HFFc6 (cell line): ENCODE measurements at regions not wholly inside any gene's neighbourhood (a gene's known extent, or its start where the extent isn't known, plus 50 kb on each side); places are given as distances from the start of the nearest gene placed in this dataset.

Experiments used
- DNase-seq: peaks from one replicate; pipeline ENCODE4 v3.0.0-alpha.2; 2018
- H3K27ac Mint-ChIP-seq: 2 replicates; pipeline ENCODE4 v1.8.0; 2020; ENCODE audit warnings: mild to moderate bottlenecking, mixed read lengths
- H3K27me3 Mint-ChIP-seq: 2 replicates; pipeline ENCODE4 v1.8.0; 2021; ENCODE audit warnings: mild to moderate bottlenecking, moderate library complexity, mixed read lengths; ENCODE audit not compliant: insufficient read depth
- H3K36me3 Mint-ChIP-seq: 2 replicates; pipeline ENCODE4 v1.8.0; 2021; ENCODE audit warnings: low read depth, mixed read lengths
- H3K4me1 Mint-ChIP-seq: 2 replicates; pipeline ENCODE4 v1.8.0; 2020; ENCODE audit warnings: low read depth, mixed read lengths
- H3K4me3 Mint-ChIP-seq: 2 replicates; pipeline ENCODE4 v1.8.0; 2020; ENCODE audit warnings: mild to moderate bottlenecking, moderate library complexity, mixed read lengths
- H3K9me3 Mint-ChIP-seq: 2 replicates; pipeline ENCODE4 v1.8.0; 2020; ENCODE audit warnings: mild to moderate bottlenecking, mixed read lengths
- TF ChIP-seq, protein P1 (sequence below): fragments of 200-600 bp; sonication (generic); IDR thresholded peaks from 2 replicates; pipeline ENCODE4 v1.5.0; 2021; ENCODE audit warnings: antibody characterized with exemption, mild to moderate bottlenecking

DNA sequence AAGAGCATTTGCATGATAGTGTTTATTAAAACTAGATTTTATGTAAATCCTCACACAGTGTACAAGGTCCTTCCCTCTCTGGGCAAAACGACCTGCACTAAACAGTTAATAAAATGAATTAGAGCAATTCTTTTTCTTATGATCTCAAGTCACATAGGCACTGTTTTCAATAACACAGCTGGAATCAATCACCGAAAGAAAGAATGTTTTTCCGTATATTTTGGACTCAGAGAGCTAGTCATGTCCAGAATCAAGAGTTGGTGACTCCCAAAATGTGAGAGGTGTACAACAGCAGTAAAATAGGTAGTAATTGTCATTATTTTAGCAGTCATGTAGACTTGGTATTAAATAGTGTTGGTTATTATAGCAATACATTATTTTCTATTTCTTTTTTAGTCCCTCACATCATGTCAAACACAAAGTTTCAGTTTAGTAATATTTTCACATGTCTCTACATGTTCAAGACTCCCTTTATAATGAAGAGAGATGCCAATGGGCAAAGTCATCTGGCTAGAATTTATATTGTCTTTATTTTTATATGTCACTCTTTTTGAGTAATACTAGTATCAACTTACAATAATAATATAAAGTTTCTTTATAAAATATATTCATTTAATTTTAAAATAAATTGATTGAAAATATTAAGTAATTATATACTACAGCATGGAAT, 448.6 kb upstream of the CDIN1 start:
- DNase-seq, result no peak
- H3K27ac Mint-ChIP-seq, result no peak overlapping the region
- peaks cover 6% of the 10 kb centered on the region for H3K27me3 Mint-ChIP-seq
- peaks cover 8% of the 10 kb centered on the region for H3K4me1 Mint-ChIP-seq
- H3K4me3 Mint-ChIP-seq, result no peak overlapping the region
- TF ChIP-seq, protein P1, sequence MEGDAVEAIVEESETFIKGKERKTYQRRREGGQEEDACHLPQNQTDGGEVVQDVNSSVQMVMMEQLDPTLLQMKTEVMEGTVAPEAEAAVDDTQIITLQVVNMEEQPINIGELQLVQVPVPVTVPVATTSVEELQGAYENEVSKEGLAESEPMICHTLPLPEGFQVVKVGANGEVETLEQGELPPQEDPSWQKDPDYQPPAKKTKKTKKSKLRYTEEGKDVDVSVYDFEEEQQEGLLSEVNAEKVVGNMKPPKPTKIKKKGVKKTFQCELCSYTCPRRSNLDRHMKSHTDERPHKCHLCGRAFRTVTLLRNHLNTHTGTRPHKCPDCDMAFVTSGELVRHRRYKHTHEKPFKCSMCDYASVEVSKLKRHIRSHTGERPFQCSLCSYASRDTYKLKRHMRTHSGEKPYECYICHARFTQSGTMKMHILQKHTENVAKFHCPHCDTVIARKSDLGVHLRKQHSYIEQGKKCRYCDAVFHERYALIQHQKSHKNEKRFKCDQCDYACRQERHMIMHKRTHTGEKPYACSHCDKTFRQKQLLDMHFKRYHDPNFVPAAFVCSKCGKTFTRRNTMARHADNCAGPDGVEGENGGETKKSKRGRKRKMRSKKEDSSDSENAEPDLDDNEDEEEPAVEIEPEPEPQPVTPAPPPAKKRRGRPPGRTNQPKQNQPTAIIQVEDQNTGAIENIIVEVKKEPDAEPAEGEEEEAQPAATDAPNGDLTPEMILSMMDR, result no peak
- H3K36me3 Mint-ChIP-seq, result no peaks in the 10 kb centered on the region
- H3K9me3 Mint-ChIP-seq, result no peaks in the 10 kb centered on the region

DNA sequence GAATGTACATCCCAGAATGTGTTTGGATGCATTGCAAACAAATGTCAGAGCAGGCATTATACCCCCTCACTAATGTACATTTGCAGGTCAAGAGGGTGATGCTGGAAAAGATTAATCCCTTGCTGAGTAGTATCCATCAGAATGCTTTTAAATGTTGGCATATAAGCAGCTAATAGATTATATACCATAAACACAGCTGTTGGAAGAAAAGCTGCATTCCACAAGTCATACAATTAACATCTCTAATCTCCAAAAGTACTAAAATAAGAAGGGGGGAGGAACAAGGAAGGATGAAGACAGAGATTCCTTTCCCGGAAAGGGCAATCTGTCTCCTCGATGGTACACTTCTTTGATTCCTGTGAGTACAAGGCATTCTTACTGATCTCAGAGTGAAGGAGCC, 445.7 kb upstream of the CDIN1 start:
- H3K27me3 Mint-ChIP-seq, result peaks cover 6% of the 10 kb centered on the region
- no peak for DNase-seq

GRCh38 chr15:36136049-36136448, 443.4 kb upstream of the CDIN1 start:
- Mint-ChIP-seq H3K36me3 (no peaks in the 10 kb centered on the region; the same call in 1 of the 2 replicates), H3K27ac (no peak overlapping the region), H3K9me3 (no peaks in the 10 kb centered on the region), H3K27me3 (no peaks in the 10 kb centered on the region), H3K4me3 (no peak overlapping the region), H3K4me1 (peaks cover 8% of the 10 kb centered on the region)
- DNase-seq, result no peak
- TF ChIP-seq, protein P1, result no peak

More for the DNA sequence above, 445.7 kb upstream of the CDIN1 start:
- Mint-ChIP-seq H3K36me3 (no peaks in the 10 kb centered on the region), H3K4me3 (no peak overlapping the region), H3K27ac (no peak overlapping the region), H3K4me1 (peaks cover 8% of the 10 kb centered on the region), H3K9me3 (no peaks in the 10 kb centered on the region)
- TF ChIP-seq, protein P1, result no peak

DNA sequence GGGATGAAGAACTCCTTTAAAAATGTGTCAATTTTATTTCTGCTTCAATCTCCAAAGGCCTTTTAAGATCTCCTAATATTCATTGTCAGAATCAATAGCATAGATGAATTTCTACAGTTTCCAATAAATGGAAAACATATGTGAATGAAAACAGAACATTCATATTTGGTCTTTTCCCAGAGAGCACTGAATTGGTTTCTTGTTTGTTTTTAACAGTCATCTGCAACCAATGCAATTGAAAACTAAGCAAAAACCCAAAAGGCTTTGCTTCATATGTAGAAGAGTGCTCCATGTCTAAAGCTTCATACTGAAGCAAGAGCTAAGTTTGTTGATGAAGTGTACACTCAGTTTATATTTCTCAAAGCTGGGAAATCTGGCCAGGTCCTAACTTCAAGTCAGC, 426.5 kb upstream of the CDIN1 start:
- H3K4me1 Mint-ChIP-seq, result peaks cover 13% of the 10 kb centered on the region
- H3K9me3 Mint-ChIP-seq, result peaks cover 19% of the 10 kb centered on the region
- no peak overlapping the region for H3K4me3 Mint-ChIP-seq
- no peak overlapping the region for H3K27ac Mint-ChIP-seq
- H3K27me3 Mint-ChIP-seq, result no peaks in the 10 kb centered on the region
- TF ChIP-seq, protein P1, result no peak
- peaks cover 6% of the 10 kb centered on the region; the same call in 1 of the 2 replicates for H3K36me3 Mint-ChIP-seq
- no peak for DNase-seq

DNA sequence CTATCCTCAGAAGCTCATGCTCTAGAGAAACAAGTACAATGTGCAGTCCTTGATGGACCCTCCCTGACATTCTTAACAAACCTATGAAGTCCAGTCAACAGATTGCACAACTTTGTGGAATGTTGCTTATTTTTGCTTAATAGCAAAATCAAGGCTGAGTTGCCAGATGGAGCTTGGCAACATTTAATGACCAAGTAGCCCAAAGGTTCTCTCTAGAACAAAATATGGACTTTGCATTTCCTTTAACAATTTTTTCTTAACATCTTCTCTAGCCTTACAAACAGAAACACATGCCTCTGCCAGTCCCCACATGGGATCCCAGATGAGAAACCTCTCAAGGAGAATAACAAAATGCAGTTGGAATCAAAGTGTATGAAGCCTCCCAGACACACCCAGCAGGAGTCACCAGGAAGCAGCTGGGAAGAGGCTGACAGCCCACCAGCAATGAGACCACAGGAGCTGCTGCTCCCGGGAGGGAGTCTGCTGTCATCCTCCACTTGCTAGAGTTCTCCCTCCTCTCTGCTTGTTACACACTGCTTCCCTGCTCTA, 422.5 kb upstream of the CDIN1 start:
- H3K4me3 Mint-ChIP-seq, result peak overlapping the region; percentile 14; the same call in 1 of the 2 replicates
- TF ChIP-seq, protein P1, result no peak
- peaks cover 20% of the 10 kb centered on the region for H3K4me1 Mint-ChIP-seq
- H3K36me3 Mint-ChIP-seq, result no peaks in the 10 kb centered on the region
- DNase-seq, result peak; percentile 8
- H3K9me3 Mint-ChIP-seq, result no peaks in the 10 kb centered on the region
- H3K27me3 Mint-ChIP-seq, result no peaks in the 10 kb centered on the region
- H3K27ac Mint-ChIP-seq, result no peak overlapping the region; the same call in 1 of the 2 replicates
